Prostate gland (tissue), 2 donors: ENCODE measurements at regions not wholly inside any gene's neighbourhood (a gene's known extent, or its start where the extent isn't known, plus 50 kb on each side); places are given as distances from the start of the nearest gene placed in this dataset.

Experiments
- DNase-seq: peaks from one replicate; pipeline ENCODE4 v3.0.0-alpha.2; 2019; ENCODE audit warnings: low spot score
- H3K27ac ChIP-seq, 2 donors: fragments of 200-600 bp; sonication (generic); 2 replicates each; pipeline ENCODE4 v1.5.1; 2017 to 2019
- H3K27me3 ChIP-seq: fragments of 200-600 bp; sonication (generic); replicated peaks from 2 replicates; pipeline ENCODE4 v1.5.1; 2019; ENCODE audit not compliant: insufficient read depth
- H3K36me3 ChIP-seq, 2 donors: fragments of 200-600 bp; sonication (generic); 1 replicate in 1 of 2; 2 replicates in 1 of 2; pipeline versions ENCODE4 v1.5.1 to v1.8.1; 2017 to 2019
- H3K4me1 ChIP-seq: fragments of 200-600 bp; sonication (generic); replicated peaks from 2 replicates; pipeline ENCODE4 v1.5.1; 2019
- H3K4me3 ChIP-seq, 2 donors: fragments of 200-600 bp; sonication (generic); 2 replicates each; pipeline ENCODE4 v1.5.1; 2017 to 2019
- H3K9me3 ChIP-seq: fragments of 200-600 bp; sonication (generic); 2 replicates; pipeline ENCODE4 v1.5.1; 2017
- CTCF ChIP-seq, 4 experiments: fragments of 200-600 bp in 2 of 4; fragments of 450-650 bp in 2 of 4; sonication (generic) in 2 of 4; IDR thresholded peaks; 1 replicate in 3 of 4; 2 replicates in 1 of 4; pipeline ENCODE4 v1.5.1; 2016 to 2019; ENCODE audit warnings: antibody characterized with exemption in 4 of 4, mild to moderate bottlenecking in 2 of 4, moderate library complexity in 2 of 4
- POLR2A ChIP-seq: fragments of 450-650 bp; IDR thresholded peaks from one replicate; pipeline ENCODE4 v1.6.1; 2016; ENCODE audit warnings: antibody characterized with exemption, mild to moderate bottlenecking
- POLR2AphosphoS5 ChIP-seq: sonication (generic); formaldehyde crosslinking; IDR thresholded peaks from one replicate; pipeline ENCODE4 v1.6.1; 2017; ENCODE audit warnings: antibody characterized with exemption
- WGBS: methylation state at CpG from one replicate; pipeline ENCODE4 v1.1.5; 2018; 5-methylcytosine and 5-hydroxymethylcytosine counted together
- intact Hi-C: fragments of 100-400 bp; cut with DNase I; formaldehyde crosslinking; loops from one replicate; pipeline ENCODE4 v1.14.2; 2022

- TF ChIP-seq POLR2A, result no peak
- no peak for TF ChIP-seq POLR2AphosphoS5
- no peak for TF ChIP-seq CTCF (IDR thresholded peaks at IDR 0.05)
- Histone ChIP-seq H3K9me3 (no peaks in the 10 kb centered on the region), H3K36me3 (no peaks in the 10 kb centered on the region), H3K27ac (no peak overlapping the region), H3K27me3 (no peaks in the 10 kb centered on the region), H3K4me1 (no peaks in the 10 kb centered on the region), H3K4me3 (no peak overlapping the region)
- no peak for DNase-seq
- WGBS, result 75% methylated on average over 9 of the region's 9 CpGs
- intact Hi-C loops, result no loop called here
These were observed 235.2 kb upstream of the FAT1 start for GRCh38 chr4:186958726-186959350.

- Histone ChIP-seq H3K27me3 (no peaks in the 10 kb centered on the region), H3K4me1 (no peaks in the 10 kb centered on the region), H3K36me3 (no peaks in the 10 kb centered on the region), H3K27ac (no peak overlapping the region), H3K9me3 (no peaks in the 10 kb centered on the region), H3K4me3 (no peak overlapping the region)
- 54% methylated on average over 12 of the region's 12 CpGs for WGBS
- DNase-seq, result no peak
- TF ChIP-seq POLR2A (no peak), POLR2AphosphoS5 (no peak), CTCF (IDR thresholded peaks at IDR 0.05) (no peak)
- intact Hi-C loops, result no loop called here
These were observed 256.5 kb upstream of the FAT1 start for GRCh38 chr4:186979961-186980745.

DNA sequence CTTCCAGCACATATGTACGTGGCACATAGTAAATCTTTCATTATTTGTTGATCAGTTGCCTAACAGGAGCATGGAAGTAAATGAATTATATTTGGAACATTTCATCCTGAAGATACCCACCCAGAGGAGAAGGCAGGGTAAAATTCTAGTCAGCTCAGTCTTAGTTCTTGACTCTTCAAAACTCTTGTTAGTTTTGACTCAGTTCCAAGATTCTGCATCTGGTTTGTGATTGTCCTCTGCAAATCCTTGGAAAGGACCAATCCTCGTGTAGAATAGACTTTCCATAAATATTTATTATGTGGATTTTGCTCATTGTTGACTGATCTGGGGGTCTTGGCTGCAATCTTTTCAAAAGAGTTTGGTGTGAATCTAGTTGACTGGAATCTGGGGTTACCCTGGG, 257.5 kb upstream of the FAT1 start:
- Histone ChIP-seq H3K27me3 (no peaks in the 10 kb centered on the region), H3K9me3 (no peaks in the 10 kb centered on the region), H3K4me1 (no peaks in the 10 kb centered on the region), H3K27ac (no peak overlapping the region), H3K36me3 (no peaks in the 10 kb centered on the region), H3K4me3 (no peak overlapping the region)
- intact Hi-C loops, result no loop called here
- DNase-seq, result no peak
- TF ChIP-seq POLR2A, result no peak
- no peak for TF ChIP-seq POLR2AphosphoS5
- TF ChIP-seq CTCF (IDR thresholded peaks at IDR 0.05), result no peak
- 56% methylated on average over 2 of the region's 2 CpGs for WGBS

DNA sequence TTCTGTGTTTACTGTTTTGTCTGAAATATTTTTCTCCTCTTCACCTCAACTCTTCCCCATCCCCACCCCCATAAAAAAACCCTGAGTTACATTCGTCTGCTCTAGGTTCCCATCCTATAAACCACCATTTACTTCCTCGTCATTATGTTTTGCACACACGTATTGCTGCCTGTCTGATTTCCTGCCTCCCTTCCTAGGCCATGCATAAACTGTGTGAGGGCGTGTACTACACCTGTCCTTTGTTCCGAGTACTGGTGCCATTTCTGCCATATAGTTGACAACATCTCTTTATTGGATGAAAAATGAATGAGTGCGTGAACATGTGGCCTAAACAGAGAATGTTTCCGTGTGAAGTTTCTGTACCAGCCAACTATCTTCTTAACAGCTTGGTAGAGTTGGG, 258.5 kb upstream of the FAT1 start:
- Histone ChIP-seq H3K4me3 (no peak overlapping the region), H3K27ac (no peak overlapping the region), H3K36me3 (no peaks in the 10 kb centered on the region), H3K27me3 (no peaks in the 10 kb centered on the region), H3K4me1 (no peaks in the 10 kb centered on the region), H3K9me3 (no peaks in the 10 kb centered on the region)
- intact Hi-C loops, result no loop called here
- TF ChIP-seq POLR2AphosphoS5 (no peak), POLR2A (no peak), CTCF (IDR thresholded peaks at IDR 0.05) (no peak)
- DNase-seq, result no peak
- WGBS, result 94% methylated on average over 7 of the region's 7 CpGs

- intact Hi-C loops, result no loop called here
- 86% methylated on average over 7 of the region's 7 CpGs for WGBS
- H3K4me3 ChIP-seq, result no peak overlapping the region
- H3K36me3 ChIP-seq, result no peaks in the 10 kb centered on the region
- no peak overlapping the region for H3K27ac ChIP-seq
- H3K4me1 ChIP-seq, result no peaks in the 10 kb centered on the region
- no peaks in the 10 kb centered on the region for H3K9me3 ChIP-seq
- TF ChIP-seq POLR2AphosphoS5 (no peak), POLR2A (no peak), CTCF (IDR thresholded peaks at IDR 0.05) (no peak)
- no peak for DNase-seq
- H3K27me3 ChIP-seq, result no peaks in the 10 kb centered on the region
These were observed 260.5 kb upstream of the FAT1 start for GRCh38 chr4:186984105-186984644.
